Brain microvascular endothelial cell (primary cell): ENCODE measurements at regions not wholly inside any gene's neighbourhood (a gene's known extent, or its start where the extent isn't known, plus 50 kb on each side); places are given as distances from the start of the nearest gene placed in this dataset.

Experiments
- DNase-seq: peaks from one replicate; pipeline ENCODE4 v3.0.0-alpha.2; 2020
- H3K27ac ChIP-seq: fragments of 250-450 bp; sonication (Bioruptor Pico); 2 replicates; pipeline ENCODE4 v1.5.1; 2020; ENCODE audit warnings: mild to moderate bottlenecking, moderate library complexity
- H3K27me3 ChIP-seq: fragments of 250-450 bp; sonication (Bioruptor Pico); replicated peaks from 2 replicates; pipeline ENCODE4 v1.5.1; 2020; ENCODE audit warnings: mild to moderate bottlenecking
- H3K36me3 ChIP-seq: fragments of 250-450 bp; sonication (Bioruptor Pico); replicated peaks from 2 replicates; pipeline ENCODE4 v1.5.1; 2020; ENCODE audit warnings: mild to moderate bottlenecking
- H3K4me3 ChIP-seq: 2 replicates; pipeline ENCODE4 v1.5.1; 2011; ENCODE audit warnings: low read depth, mild to moderate bottlenecking, control low read depth, low read length, moderate library complexity
- in situ Hi-C: cut with HindIII; loops from 2 replicates; pipeline ENCODE4 v1.10.0; 2017; ENCODE audit warnings: low sequenced_read_pairs, low pct_ligation_motif_present
- TF ChIP-seq, protein P1 (sequence below): IDR thresholded peaks from 2 replicates; pipeline ENCODE4 v1.5.1; 2011; ENCODE audit warnings: low read depth, mild to moderate bottlenecking, moderate library complexity, low read length, control low read depth, inconsistent platforms; ENCODE audit errors: missing control alignments

DNA sequence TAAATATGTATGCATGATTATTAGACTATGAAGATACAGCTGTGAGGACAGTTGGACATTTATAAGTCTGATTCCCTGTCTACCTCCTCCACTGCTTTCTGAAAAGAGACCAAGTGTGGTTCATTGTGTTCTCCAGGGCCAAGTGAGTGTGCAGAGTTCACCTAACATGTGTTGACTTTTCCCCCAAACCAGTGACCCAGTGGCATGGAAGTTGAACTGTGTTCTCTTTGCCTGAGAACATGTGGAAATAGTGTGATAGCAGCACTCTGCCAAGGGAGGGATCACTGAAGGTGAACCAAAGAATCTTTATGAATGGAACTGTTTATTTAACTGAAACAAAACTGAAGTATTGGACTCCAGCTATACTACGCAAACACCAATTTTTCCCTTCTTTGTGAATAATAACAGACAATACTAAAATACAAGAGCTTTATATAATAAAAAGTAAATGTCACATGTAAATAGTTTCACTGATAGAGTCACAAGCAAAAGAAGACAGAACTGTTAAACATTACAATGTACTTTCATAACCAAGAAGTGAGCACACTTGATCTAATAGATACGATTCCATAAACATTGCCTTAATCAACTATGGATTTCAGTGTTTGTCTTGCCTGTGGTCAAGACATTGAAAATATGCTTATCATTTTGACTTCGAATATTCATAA lies 200.3 kb upstream of the FUT9 start:
- in situ Hi-C loops: no loop called here
- Histone ChIP-seq H3K27ac (no peak overlapping the region), H3K36me3 (no peaks in the 10 kb centered on the region), H3K4me3 (no peak overlapping the region), H3K27me3 (no peaks in the 10 kb centered on the region)
- DNase-seq: no peak
- TF ChIP-seq, protein P1, sequence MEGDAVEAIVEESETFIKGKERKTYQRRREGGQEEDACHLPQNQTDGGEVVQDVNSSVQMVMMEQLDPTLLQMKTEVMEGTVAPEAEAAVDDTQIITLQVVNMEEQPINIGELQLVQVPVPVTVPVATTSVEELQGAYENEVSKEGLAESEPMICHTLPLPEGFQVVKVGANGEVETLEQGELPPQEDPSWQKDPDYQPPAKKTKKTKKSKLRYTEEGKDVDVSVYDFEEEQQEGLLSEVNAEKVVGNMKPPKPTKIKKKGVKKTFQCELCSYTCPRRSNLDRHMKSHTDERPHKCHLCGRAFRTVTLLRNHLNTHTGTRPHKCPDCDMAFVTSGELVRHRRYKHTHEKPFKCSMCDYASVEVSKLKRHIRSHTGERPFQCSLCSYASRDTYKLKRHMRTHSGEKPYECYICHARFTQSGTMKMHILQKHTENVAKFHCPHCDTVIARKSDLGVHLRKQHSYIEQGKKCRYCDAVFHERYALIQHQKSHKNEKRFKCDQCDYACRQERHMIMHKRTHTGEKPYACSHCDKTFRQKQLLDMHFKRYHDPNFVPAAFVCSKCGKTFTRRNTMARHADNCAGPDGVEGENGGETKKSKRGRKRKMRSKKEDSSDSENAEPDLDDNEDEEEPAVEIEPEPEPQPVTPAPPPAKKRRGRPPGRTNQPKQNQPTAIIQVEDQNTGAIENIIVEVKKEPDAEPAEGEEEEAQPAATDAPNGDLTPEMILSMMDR: no peak

DNA sequence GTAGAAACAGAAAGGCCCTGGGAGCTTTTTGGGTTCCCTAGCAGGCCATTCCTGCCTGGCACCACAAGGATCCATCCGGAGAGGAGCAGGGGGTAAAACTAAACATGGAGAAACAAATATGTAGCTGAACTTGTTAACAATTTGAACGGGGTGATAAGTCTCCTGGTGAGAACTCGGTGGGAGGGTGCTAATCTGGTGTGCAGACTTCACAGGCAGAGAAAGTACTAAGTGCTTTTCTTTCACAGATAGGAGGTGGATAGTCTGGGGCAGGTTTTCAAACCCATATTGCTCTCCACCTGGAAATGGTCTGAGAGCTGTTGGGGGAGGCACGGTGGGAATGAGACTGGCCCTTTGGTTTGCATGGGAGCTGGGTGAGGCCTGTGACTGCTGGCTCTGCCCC lies 196.3 kb upstream of the FUT9 start:
- no peak for DNase-seq
- Histone ChIP-seq H3K4me3 (no peak overlapping the region), H3K27me3 (no peaks in the 10 kb centered on the region), H3K27ac (no peak overlapping the region), H3K36me3 (no peaks in the 10 kb centered on the region)
- TF ChIP-seq, protein P1: no peak
- in situ Hi-C loops: no loop called here

DNA sequence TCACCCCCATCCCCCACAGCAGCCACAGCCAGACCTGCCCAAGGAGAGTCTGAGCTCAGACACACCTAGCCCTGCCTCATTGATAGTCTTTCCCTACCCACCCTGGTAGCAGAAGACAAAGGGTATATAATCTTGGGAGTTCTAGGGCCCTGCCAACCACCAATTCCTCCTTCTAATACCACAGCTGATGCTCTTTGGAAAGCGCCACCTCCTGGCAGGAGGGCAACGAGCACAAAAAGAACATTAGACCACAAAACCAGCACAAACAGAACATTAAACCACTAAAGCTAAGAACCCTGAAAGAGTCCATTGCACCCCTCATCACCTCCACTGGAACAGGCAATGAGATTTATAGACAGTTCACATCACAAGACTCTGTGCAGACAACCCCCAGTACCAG lies 195.8 kb upstream of the FUT9 start:
- no peak overlapping the region for H3K4me3 ChIP-seq
- no peaks in the 10 kb centered on the region for H3K27me3 ChIP-seq
- TF ChIP-seq, protein P1: no peak
- in situ Hi-C loops: no loop called here
- H3K27ac ChIP-seq: no peak overlapping the region
- DNase-seq: no peak
- no peaks in the 10 kb centered on the region for H3K36me3 ChIP-seq

DNA sequence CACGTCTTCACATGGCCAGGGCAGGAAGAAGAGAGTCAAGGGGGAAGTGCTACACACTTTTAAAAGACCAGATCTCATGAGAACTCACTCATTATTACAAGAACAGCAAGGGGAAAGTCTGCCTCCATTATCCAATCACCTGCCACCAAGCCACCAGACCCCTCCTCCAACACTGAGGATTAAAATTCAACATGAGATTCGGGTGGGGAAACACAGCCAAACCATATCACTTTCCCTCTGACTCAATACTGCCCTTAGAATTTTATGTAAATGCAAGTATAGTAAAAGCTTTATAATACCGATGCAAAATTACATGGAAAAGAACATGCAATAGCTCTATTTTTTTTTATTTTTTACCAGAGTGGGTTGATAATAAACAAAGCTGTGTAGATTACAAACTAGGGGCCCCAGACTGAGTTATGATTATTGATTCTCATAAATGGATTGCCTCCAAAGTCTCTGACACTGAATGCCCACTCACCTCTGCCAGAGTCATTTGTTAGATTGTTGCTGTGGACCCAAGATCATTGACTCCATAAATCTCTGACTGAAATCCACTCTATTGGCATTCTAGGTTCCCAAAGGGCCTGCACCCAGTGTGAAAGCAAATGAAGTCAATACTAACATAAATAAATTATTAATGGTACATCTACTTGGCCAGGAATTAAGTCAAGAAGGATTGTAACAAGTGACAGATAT lies 184.8 kb upstream of the FUT9 start:
- TF ChIP-seq, protein P1: no peak
- Histone ChIP-seq H3K27ac (no peak overlapping the region), H3K27me3 (no peaks in the 10 kb centered on the region), H3K4me3 (no peak overlapping the region), H3K36me3 (no peaks in the 10 kb centered on the region)
- DNase-seq: no peak
- in situ Hi-C loops: no loop called here

DNA sequence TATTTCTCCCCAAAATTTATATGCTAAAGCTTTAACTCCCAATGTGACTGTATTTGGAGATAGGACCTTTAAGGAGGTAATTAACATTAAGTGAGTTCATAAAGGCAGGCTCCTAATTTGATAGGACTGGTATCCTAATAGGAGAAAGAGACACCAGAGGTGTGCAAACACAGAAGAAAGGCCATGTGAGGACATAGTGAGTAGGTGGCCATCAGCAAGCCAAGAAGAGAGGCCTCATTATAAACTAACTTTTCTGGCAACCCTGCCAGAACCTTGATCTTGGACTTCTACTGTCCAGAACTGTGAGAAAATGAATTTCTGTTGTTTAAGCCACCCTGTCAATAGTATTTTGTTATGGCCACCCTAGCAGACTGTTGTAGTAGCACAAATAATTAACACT lies 177.9 kb upstream of the FUT9 start:
- Histone ChIP-seq H3K27ac (no peak overlapping the region), H3K27me3 (no peaks in the 10 kb centered on the region), H3K4me3 (no peak overlapping the region), H3K36me3 (no peaks in the 10 kb centered on the region)
- in situ Hi-C loops: no loop called here
- TF ChIP-seq, protein P1: no peak
- no peak for DNase-seq
